H1 (cell line): ENCODE measurements at regions not wholly inside any gene's neighbourhood (a gene's known extent, or its start where the extent isn't known, plus 50 kb on each side); places are given as distances from the start of the nearest gene placed in this dataset.

ENCODE experiments used
- CTCF ChIA-PET: fragments of 300-600 bp; sonication (Branson Sonifier 250); formaldehyde crosslinking; loops from one replicate; lab custom pipeline; 2021; ENCODE audit not compliant: partially characterized antibody; lab: Charles Lee
- POLR2A ChIA-PET: fragments of 300-600 bp; sonication (Branson Sonifier 250); formaldehyde crosslinking; loops from one replicate; lab custom pipeline; 2021; ENCODE audit warnings: inconsistent platforms; ENCODE audit not compliant: partially characterized antibody; lab: Charles Lee
- DNase-seq, 2 experiments: peaks; one replicate each; pipeline versions ENCODE4 v3.0.0 to v3.0.0-alpha.2; 2010 to 2022; ENCODE audit warnings: low spot score in 2 of 2, low read depth in 1 of 2, mixed read lengths in 1 of 2
- FAIRE-seq: peaks from 2 replicates; lab custom pipeline; 2011; peaks lifted over from hg19 to GRCh38; lab: Jason Lieb, UNC
- H2AFZ ChIP-seq: 2 replicates; pipeline ENCODE4 v1.8.1; 2012; ENCODE audit warnings: low read length, inconsistent platforms
- H2AK5ac ChIP-seq: 2 replicates; pipeline ENCODE4 v1.6.1; 2013; ENCODE audit warnings: low read depth, low read length
- H2BK120ac ChIP-seq: replicated peaks from 2 replicates; pipeline ENCODE3; 2013; ENCODE audit warnings: low read depth, low read length, inconsistent platforms
- H2BK12ac ChIP-seq: 2 replicates; pipeline ENCODE4 v1.6.1; 2013; ENCODE audit warnings: low read depth, low read length
- H2BK15ac ChIP-seq: 2 replicates; pipeline ENCODE4 v1.6.1; 2013; ENCODE audit warnings: low read length
- H2BK20ac ChIP-seq: 2 replicates; pipeline ENCODE4 v1.6.1; 2013; ENCODE audit warnings: low read length
- H2BK5ac ChIP-seq: 2 replicates; pipeline ENCODE4 v1.6.1; 2013; ENCODE audit warnings: low read depth, low read length
- H3K14ac ChIP-seq: 2 replicates; pipeline ENCODE4 v1.6.1; 2013; ENCODE audit warnings: inconsistent platforms; ENCODE audit not compliant: insufficient read length
- H3K18ac ChIP-seq: 2 replicates; pipeline ENCODE4 v1.6.1; 2013; ENCODE audit warnings: low read length; ENCODE audit errors: extremely low read depth
- H3K23ac ChIP-seq: 2 replicates; pipeline ENCODE4 v1.6.1; 2013; ENCODE audit warnings: inconsistent platforms; ENCODE audit not compliant: insufficient read length
- H3K23me2 ChIP-seq: 2 replicates; pipeline ENCODE4 v1.6.1; 2013; ENCODE audit warnings: low read depth, low read length
- H3K27ac ChIP-seq: 2 replicates; pipeline ENCODE4 v1.6.1; 2011; ENCODE audit warnings: low read depth, low read length, inconsistent platforms
- H3K27me3 ChIP-seq, 4 experiments: replicated peaks in 1 of 4; 1 replicate in 1 of 4; 2 replicates in 3 of 4; pipeline versions ENCODE4 v1.6.1 to v1.8.1; 2011 to 2013; ENCODE audit warnings: low read length in 3 of 4, mild to moderate bottlenecking in 3 of 4, inconsistent platforms in 2 of 4, mixed read lengths in 2 of 4, moderate library complexity in 1 of 4; ENCODE audit not compliant: control insufficient read depth in 3 of 4, insufficient read depth in 3 of 4; ENCODE audit errors: extremely low read depth in 1 of 4
- H3K36me3 ChIP-seq, 4 experiments: 2 replicates each; pipeline versions ENCODE4 v1.6.1 to v1.8.1; 2011 to 2013; ENCODE audit warnings: mild to moderate bottlenecking in 4 of 4, low read length in 3 of 4, moderate library complexity in 2 of 4, control low read depth in 1 of 4, inconsistent platforms in 1 of 4; ENCODE audit not compliant: insufficient read depth in 4 of 4, control insufficient read depth in 2 of 4
- H3K4ac ChIP-seq: replicated peaks from 2 replicates; pipeline ENCODE3; 2013; ENCODE audit warnings: low read length, low read depth, mixed read lengths, inconsistent platforms; ENCODE audit not compliant: insufficient read length
- H3K4me1 ChIP-seq, 4 experiments: replicated peaks in 1 of 4; 1 replicate in 1 of 4; 2 replicates in 3 of 4; pipeline versions ENCODE4 v1.6.1 to v1.8.1; 2011 to 2013; ENCODE audit warnings: low read length in 3 of 4, inconsistent platforms in 2 of 4, mixed read lengths in 1 of 4; ENCODE audit not compliant: insufficient read depth in 4 of 4, control insufficient read depth in 3 of 4
- H3K4me2 ChIP-seq, 2 experiments: 2 replicates each; pipeline versions ENCODE4 v1.6.1 to v1.8.1; 2011 to 2013; ENCODE audit warnings: low read depth in 2 of 2, low read length in 2 of 2, control low read depth in 1 of 2, inconsistent platforms in 1 of 2, mild to moderate bottlenecking in 1 of 2; ENCODE audit not compliant: insufficient read depth in 1 of 2
- H3K4me3 ChIP-seq, 4 experiments: fragments of 200-600, 300-600 bp in 1 of 4; sonication (generic), shearing (Covaris generic), sonication (Bioruptor Twin) in 1 of 4; 2 replicates each; pipeline versions ENCODE4 v1.5.1 to v1.8.1; 2011 to 2016; ENCODE audit warnings: low read length in 4 of 4, low read depth in 3 of 4, control low read depth in 2 of 4, inconsistent platforms in 2 of 4, mild to moderate bottlenecking in 2 of 4, mixed read lengths in 1 of 4, moderate library complexity in 1 of 4; ENCODE audit not compliant: insufficient read depth in 2 of 4; ENCODE audit errors: extremely low read depth in 1 of 4
- H3K56ac ChIP-seq: replicated peaks from 2 replicates; pipeline ENCODE3; 2013; ENCODE audit warnings: low read depth, mild to moderate bottlenecking, mixed read lengths, low read length, inconsistent platforms; ENCODE audit not compliant: insufficient read length
- H3K79me1 ChIP-seq: 2 replicates; pipeline ENCODE4 v1.6.1; 2013; ENCODE audit warnings: low read depth, low read length, control low read depth
- H3K79me2 ChIP-seq, 2 experiments: 2 replicates each; pipeline versions ENCODE4 v1.6.1 to v1.8.1; 2012 to 2013; ENCODE audit warnings: low read length in 2 of 2, mild to moderate bottlenecking in 2 of 2, inconsistent platforms in 1 of 2; ENCODE audit not compliant: insufficient read depth in 2 of 2, control insufficient read depth in 1 of 2
- H3K9ac ChIP-seq, 4 experiments: replicated peaks in 1 of 4; 1 replicate in 1 of 4; 2 replicates in 3 of 4; pipeline versions ENCODE4 v1.6.1 to v1.8.1; 2011 to 2013; ENCODE audit warnings: low read depth in 3 of 4, low read length in 3 of 4, control low read depth in 2 of 4, mild to moderate bottlenecking in 2 of 4, moderate library complexity in 2 of 4, inconsistent platforms in 1 of 4; ENCODE audit errors: extremely low read depth in 1 of 4
- H3K9me3 ChIP-seq, 2 experiments: 2 replicates each; pipeline versions ENCODE4 v1.6.1 to v1.8.1; 2012 to 2013; ENCODE audit warnings: mild to moderate bottlenecking in 2 of 2, moderate library complexity in 2 of 2, control low read depth in 1 of 2, inconsistent platforms in 1 of 2, low read depth in 1 of 2, low read length in 1 of 2, mixed read lengths in 1 of 2; ENCODE audit not compliant: insufficient read depth in 2 of 2
- H4K20me1 ChIP-seq, 2 experiments: replicated peaks in 1 of 2; 2 replicates each; pipeline versions ENCODE3 to v1.8.1; 2011 to 2013; ENCODE audit warnings: inconsistent platforms in 2 of 2, low read length in 2 of 2, mild to moderate bottlenecking in 1 of 2; ENCODE audit not compliant: insufficient read depth in 2 of 2, control insufficient read depth in 1 of 2
- H4K5ac ChIP-seq: 2 replicates; pipeline ENCODE4 v1.6.1; 2013; ENCODE audit warnings: low read length, low read depth, mixed read lengths, inconsistent platforms; ENCODE audit not compliant: insufficient read length
- H4K8ac ChIP-seq: 2 replicates; pipeline ENCODE4 v1.8.0; 2013; ENCODE audit warnings: mild to moderate bottlenecking, moderate library complexity, low read length, inconsistent platforms; ENCODE audit not compliant: insufficient read depth; ENCODE audit errors: extremely low read depth
- H4K91ac ChIP-seq: replicated peaks from 2 replicates; pipeline ENCODE3; 2013; ENCODE audit warnings: low read length, mixed read lengths, inconsistent platforms; ENCODE audit not compliant: insufficient read length
- EGR1 ChIP-seq: IDR thresholded peaks from 2 replicates; pipeline ENCODE4 v1.6.1; 2011; ENCODE audit warnings: low read depth, low read length, borderline replicate concordance
- GABPA ChIP-seq: IDR thresholded peaks from 2 replicates; pipeline ENCODE4 v1.6.1; 2011; ENCODE audit warnings: mild to moderate bottlenecking, low read length, moderate library complexity, borderline replicate concordance; ENCODE audit not compliant: insufficient read depth
- KDM4A ChIP-seq: IDR thresholded peaks from one replicate; pipeline ENCODE4 v1.7.1; 2012; ENCODE audit warnings: low read depth, mild to moderate bottlenecking, moderate library complexity, low read length, inconsistent platforms; ENCODE audit not compliant: severe bottlenecking
- NRF1 ChIP-seq: IDR thresholded peaks from 2 replicates; pipeline ENCODE4 v1.6.1; 2011; ENCODE audit warnings: mild to moderate bottlenecking, low read depth, low read length, improper control_type of control experiment
- PHF8 ChIP-seq: fragments of 200-600 bp; sonication (generic); conservative IDR thresholded peaks from 2 replicates; pipeline ENCODE4 v1.7.1; 2012; ENCODE audit warnings: low read depth, mild to moderate bottlenecking, inconsistent platforms, low read length, moderate library complexity
- RAD21 ChIP-seq, 2 experiments: IDR thresholded peaks in 1 of 2; conservative IDR thresholded peaks in 1 of 2; 2 replicates each; pipeline ENCODE4 v1.6.1; 2011; ENCODE audit warnings: low read depth in 2 of 2, low read length in 2 of 2, improper control_type of control experiment in 1 of 2, inconsistent platforms in 1 of 2, mild to moderate bottlenecking in 1 of 2, moderate library complexity in 1 of 2
- SIRT6 ChIP-seq: IDR thresholded peaks from one replicate; pipeline ENCODE4 v1.7.1; 2012; ENCODE audit warnings: low read length, inconsistent platforms
- TCF12 ChIP-seq: IDR thresholded peaks from 2 replicates; pipeline ENCODE4 v1.6.1; 2011; ENCODE audit warnings: low read depth, mild to moderate bottlenecking, low read length
- WGBS, 2 experiments: shearing (Covaris generic) in 1 of 2; methylation state at CpG; one replicate each; pipeline versions ENCODE4 v1.1.6 to v1.1.7; 2013 to 2015; ENCODE audit warnings: low lambda C conversion rate in 2 of 2, mixed read lengths in 2 of 2, inconsistent platforms in 1 of 2, low coverage in 1 of 2, missing lambda C conversion rate in 1 of 2; ENCODE audit not compliant: insufficient replicate concordance in 2 of 2, insufficient coverage in 1 of 2, insufficient read length in 1 of 2; ENCODE audit errors: extremely low coverage in 1 of 2, missing lambda C conversion rate in 1 of 2; 5-methylcytosine and 5-hydroxymethylcytosine counted together
- TF ChIP-seq, protein P1 (sequence below): IDR thresholded peaks from 2 replicates; pipeline ENCODE4 v1.6.1; 2012; ENCODE audit warnings: low read length, inconsistent platforms

DNA sequence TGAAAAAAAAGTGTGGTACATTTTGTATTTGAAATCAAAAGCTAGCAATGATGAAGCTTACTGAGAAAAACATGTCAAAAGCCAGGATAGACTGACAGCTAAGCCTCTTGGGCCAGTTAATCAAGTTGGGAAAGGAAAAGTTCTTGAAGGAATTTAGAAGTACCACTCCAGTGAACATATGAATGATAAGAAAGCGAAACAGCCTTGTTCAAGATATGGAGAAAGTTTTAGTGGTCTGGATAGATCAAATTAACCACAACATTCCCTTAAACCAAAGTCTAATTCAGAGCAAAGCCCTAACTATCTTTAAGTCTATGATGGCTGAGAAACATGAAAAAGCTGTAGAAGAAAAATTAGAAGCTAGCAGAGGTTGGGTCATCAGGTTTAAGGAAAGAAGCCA lies 268.3 kb downstream of the PDHA2 start:
- Histone ChIP-seq H2BK15ac (no peak overlapping the region), H2AFZ (no peak overlapping the region), H4K91ac (no peak overlapping the region), H3K23ac (no peak overlapping the region), H2BK20ac (no peak overlapping the region), H4K8ac (no peak overlapping the region), H3K4me3 (no peak overlapping the region), H3K36me3 (no peaks in the 10 kb centered on the region), H4K5ac (no peak overlapping the region), H3K14ac (no peak overlapping the region), H3K79me2 (no peaks in the 10 kb centered on the region), H3K79me1 (no peaks in the 10 kb centered on the region), H3K23me2 (no peaks in the 10 kb centered on the region), H2BK12ac (no peak overlapping the region), H2AK5ac (no peak overlapping the region), H3K9me3 (peaks cover 3% of the 10 kb centered on the region in 2 experiments; a peak in 1 of 4 replicates), H3K4ac (no peak overlapping the region), H3K9ac (no peak overlapping the region), H3K4me2 (no peak overlapping the region), H3K56ac (no peak overlapping the region), H3K27ac (no peak overlapping the region), H2BK120ac (no peak overlapping the region), H2BK5ac (no peak overlapping the region), H4K20me1 (no peaks in the 10 kb centered on the region), H3K4me1 (no peaks in the 10 kb centered on the region), H3K27me3 (no peaks in the 10 kb centered on the region), H3K18ac (no peak overlapping the region)
- DNase-seq (no peak), FAIRE-seq (no peak)
- 94% methylated on average over 1 of the region's 1 CpG; no CpG with 5 or more reads in 1 of the 2 experiments for WGBS, 2 experiments
- CTCF ChIA-PET = interaction anchor here (0.6 kb wide), 1 partner anchor 293 kb away, joined by 3 read pairs; no protein-coding TSS in a partner anchor
- POLR2A ChIA-PET = no interaction called here
- TF ChIP-seq KDM4A (no peak), EGR1 (no peak), TCF12 (no peak), SIRT6 (no peak), GABPA (no peak), PHF8 (no peak), NRF1 (no peak), RAD21 (IDR thresholded peaks at IDR 0.05 in 1 of 2, conservative IDR thresholded peaks at IDR 0.05 in 1 of 2; ENCODE audit: low read depth in 2 of 2, low read length in 2 of 2) (no peak)
- TF ChIP-seq, protein P1, sequence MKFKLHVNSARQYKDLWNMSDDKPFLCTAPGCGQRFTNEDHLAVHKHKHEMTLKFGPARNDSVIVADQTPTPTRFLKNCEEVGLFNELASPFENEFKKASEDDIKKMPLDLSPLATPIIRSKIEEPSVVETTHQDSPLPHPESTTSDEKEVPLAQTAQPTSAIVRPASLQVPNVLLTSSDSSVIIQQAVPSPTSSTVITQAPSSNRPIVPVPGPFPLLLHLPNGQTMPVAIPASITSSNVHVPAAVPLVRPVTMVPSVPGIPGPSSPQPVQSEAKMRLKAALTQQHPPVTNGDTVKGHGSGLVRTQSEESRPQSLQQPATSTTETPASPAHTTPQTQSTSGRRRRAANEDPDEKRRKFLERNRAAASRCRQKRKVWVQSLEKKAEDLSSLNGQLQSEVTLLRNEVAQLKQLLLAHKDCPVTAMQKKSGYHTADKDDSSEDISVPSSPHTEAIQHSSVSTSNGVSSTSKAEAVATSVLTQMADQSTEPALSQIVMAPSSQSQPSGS = no peak
